ENCODE measurements at regions not wholly inside any gene's neighbourhood (a gene's known extent, or its start where the extent isn't known, plus 50 kb on each side); places are given as distances from the start of the nearest gene placed in this dataset.

DNA sequence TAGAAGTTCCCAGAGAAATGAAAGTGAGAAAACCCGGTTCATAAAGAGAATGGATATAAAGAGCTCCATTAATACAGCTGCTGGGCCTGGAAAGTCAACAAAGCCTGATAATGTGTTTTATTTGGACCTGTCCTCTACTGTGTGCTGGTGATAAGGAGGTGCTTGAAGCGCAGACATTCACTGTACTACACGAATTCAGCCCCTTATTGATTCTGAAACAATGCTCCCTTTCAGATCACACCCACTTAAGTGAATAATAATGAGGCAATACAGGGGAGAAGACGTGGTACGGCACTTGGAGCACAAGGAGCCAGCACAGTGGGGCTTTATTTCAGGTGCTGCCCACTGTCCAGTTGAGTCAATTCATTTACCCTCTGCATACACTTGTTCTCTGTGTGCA, 260.8 kb downstream of the FGFR2 start:
- FAIRE-seq (no peak), DNase-seq (no peak)
- Histone ChIP-seq H3K9ac (ENCODE audit: low read length in 3 of 3) (no peak overlapping the region), H3K27me3 (ENCODE audit: control insufficient read depth, insufficient read depth, low read length) (no peaks in the 10 kb centered on the region), H3K36me3 (ENCODE audit: control insufficient read depth in 2 of 3, insufficient read depth in 3 of 3, low read length in 3 of 3) (no peaks in the 10 kb centered on the region), H3K9me3 (ENCODE audit: control insufficient read depth in 2 of 3, insufficient read depth in 1 of 3, low read length in 3 of 3) (no peaks in the 10 kb centered on the region), H3K4me3 (ENCODE audit: low read length in 3 of 3) (no peak overlapping the region), H3K27ac (ENCODE audit: low read depth in 2 of 2, low read length in 2 of 2) (no peak overlapping the region), H3K4me1 (ENCODE audit: control insufficient read depth in 2 of 3, insufficient read depth in 2 of 3, low read depth in 1 of 3, low read length in 3 of 3) (peaks cover 0 to 3% (median 0%) of the 10 kb centered on the region in 3 donors)
- intact Hi-C loops (cut with DNase I) = no loop called here
- TF ChIP-seq, protein P1, sequence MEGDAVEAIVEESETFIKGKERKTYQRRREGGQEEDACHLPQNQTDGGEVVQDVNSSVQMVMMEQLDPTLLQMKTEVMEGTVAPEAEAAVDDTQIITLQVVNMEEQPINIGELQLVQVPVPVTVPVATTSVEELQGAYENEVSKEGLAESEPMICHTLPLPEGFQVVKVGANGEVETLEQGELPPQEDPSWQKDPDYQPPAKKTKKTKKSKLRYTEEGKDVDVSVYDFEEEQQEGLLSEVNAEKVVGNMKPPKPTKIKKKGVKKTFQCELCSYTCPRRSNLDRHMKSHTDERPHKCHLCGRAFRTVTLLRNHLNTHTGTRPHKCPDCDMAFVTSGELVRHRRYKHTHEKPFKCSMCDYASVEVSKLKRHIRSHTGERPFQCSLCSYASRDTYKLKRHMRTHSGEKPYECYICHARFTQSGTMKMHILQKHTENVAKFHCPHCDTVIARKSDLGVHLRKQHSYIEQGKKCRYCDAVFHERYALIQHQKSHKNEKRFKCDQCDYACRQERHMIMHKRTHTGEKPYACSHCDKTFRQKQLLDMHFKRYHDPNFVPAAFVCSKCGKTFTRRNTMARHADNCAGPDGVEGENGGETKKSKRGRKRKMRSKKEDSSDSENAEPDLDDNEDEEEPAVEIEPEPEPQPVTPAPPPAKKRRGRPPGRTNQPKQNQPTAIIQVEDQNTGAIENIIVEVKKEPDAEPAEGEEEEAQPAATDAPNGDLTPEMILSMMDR (IDR thresholded peaks at IDR 0.05; ENCODE audit: borderline replicate concordance, extremely low read depth, insufficient read depth) = no peak

DNA sequence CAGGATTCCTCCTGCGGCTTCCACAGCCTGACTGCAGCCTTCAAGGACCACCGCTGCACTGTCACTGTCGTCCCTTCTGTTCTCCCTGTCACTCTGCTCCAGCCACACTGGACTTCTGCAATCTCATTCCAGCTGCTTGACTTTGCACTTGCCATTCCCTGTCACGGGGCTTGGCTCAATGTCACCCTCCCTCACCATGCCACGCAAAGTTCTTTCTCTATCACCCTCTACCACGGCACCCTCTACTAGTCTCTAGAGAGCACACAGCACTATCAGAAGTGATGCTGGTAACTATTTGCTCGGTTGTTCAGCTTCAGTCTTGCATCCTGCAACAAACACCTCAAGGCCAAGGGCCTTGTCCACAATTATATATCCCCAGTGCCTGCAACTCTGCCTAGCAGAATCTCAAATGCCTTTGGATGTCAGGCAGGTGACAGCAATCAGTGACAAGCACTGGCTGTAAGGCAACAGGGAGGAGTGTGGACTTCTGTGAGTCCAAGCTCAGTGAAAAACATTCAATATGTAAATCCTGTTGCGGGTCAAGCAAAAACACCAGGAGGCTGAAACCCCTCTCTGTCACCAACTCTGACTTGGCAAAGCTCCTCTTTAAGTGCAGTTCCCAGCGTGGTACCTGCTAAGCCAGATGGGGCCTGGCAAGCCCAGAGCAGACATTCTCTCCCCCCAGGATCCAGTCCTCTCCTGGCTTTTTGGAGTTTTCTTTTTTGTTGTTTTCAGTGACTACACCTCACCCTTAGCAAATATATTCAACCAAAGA, 259.9 kb downstream of the FGFR2 start:
- Histone ChIP-seq H3K9ac (ENCODE audit: low read length in 3 of 3) (no peak overlapping the region), H3K4me1 (ENCODE audit: control insufficient read depth in 2 of 3, insufficient read depth in 2 of 3, low read depth in 1 of 3, low read length in 3 of 3) (peaks cover 0 to 3% (median 0%) of the 10 kb centered on the region in 3 donors), H3K36me3 (ENCODE audit: control insufficient read depth in 2 of 3, insufficient read depth in 3 of 3, low read length in 3 of 3) (no peaks in the 10 kb centered on the region), H3K27me3 (ENCODE audit: control insufficient read depth, insufficient read depth, low read length) (no peaks in the 10 kb centered on the region), H3K9me3 (ENCODE audit: control insufficient read depth in 2 of 3, insufficient read depth in 1 of 3, low read length in 3 of 3) (no peaks in the 10 kb centered on the region), H3K27ac (ENCODE audit: low read depth in 2 of 2, low read length in 2 of 2) (no peak overlapping the region), H3K4me3 (ENCODE audit: low read length in 3 of 3) (no peak overlapping the region)
- TF ChIP-seq, protein P1 (IDR thresholded peaks at IDR 0.05; ENCODE audit: borderline replicate concordance, extremely low read depth, insufficient read depth) = no peak
- FAIRE-seq (no peak), DNase-seq (no peak)
- intact Hi-C loops (cut with DNase I) = no loop called here

DNA sequence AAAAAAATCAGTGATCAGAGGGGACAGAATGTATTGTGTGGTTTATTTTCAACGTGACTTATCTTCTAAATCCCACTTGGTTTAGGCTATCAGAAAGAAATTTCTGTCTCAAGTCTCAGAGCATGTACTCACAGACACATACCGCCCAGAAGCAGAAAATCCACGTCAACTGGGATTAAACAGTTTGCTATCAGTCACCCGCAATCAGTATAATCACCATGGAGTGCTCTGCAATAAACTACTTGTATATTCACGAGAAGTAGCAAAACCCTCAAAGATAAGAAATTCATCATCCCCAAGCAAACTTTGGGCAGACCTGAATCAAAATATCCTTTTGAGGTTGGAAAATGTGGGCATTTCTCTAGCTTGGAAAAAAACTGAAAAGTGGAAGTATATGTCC, 259.1 kb downstream of the FGFR2 start:
- H3K9ac ChIP-seq (ENCODE audit: low read length in 3 of 3) = no peak overlapping the region
- intact Hi-C loops (cut with DNase I) = no loop called here
- no peak for DNase-seq
- no peaks in the 10 kb centered on the region for H3K36me3 ChIP-seq (ENCODE audit: control insufficient read depth in 2 of 3, insufficient read depth in 3 of 3, low read length in 3 of 3)
- H3K9me3 ChIP-seq (ENCODE audit: control insufficient read depth in 2 of 3, insufficient read depth in 1 of 3, low read length in 3 of 3) = no peaks in the 10 kb centered on the region
- no peaks in the 10 kb centered on the region for H3K27me3 ChIP-seq (ENCODE audit: control insufficient read depth, insufficient read depth, low read length)
- peaks cover 0 to 3% (median 0%) of the 10 kb centered on the region in 3 donors for H3K4me1 ChIP-seq (ENCODE audit: control insufficient read depth in 2 of 3, insufficient read depth in 2 of 3, low read depth in 1 of 3, low read length in 3 of 3)
- no peak overlapping the region for H3K4me3 ChIP-seq (ENCODE audit: low read length in 3 of 3)
- H3K27ac ChIP-seq (ENCODE audit: low read depth in 2 of 2, low read length in 2 of 2) = no peak overlapping the region
- TF ChIP-seq, protein P1 (IDR thresholded peaks at IDR 0.05; ENCODE audit: borderline replicate concordance, extremely low read depth, insufficient read depth) = no peak
- no peak for FAIRE-seq

Measured in kidney (tissue), 13 donors.